GM12873 (cell line): ENCODE measurements at regions not wholly inside any gene's neighbourhood (a gene's known extent, or its start where the extent isn't known, plus 50 kb on each side); places are given as distances from the start of the nearest gene placed in this dataset.

ENCODE experiments used
- TF ChIP-seq, protein P1 (sequence below): IDR thresholded peaks from 2 replicates; pipeline ENCODE4 v1.5.1; 2012; ENCODE audit warnings: low read depth, mild to moderate bottlenecking, moderate library complexity, low read length, control low read depth; ENCODE audit not compliant: insufficient read depth; ENCODE audit errors: missing control alignments

GRCh38 chr7:96831446-96831845, 121.8 kb upstream of the SEM1 start:
- TF ChIP-seq, protein P1, sequence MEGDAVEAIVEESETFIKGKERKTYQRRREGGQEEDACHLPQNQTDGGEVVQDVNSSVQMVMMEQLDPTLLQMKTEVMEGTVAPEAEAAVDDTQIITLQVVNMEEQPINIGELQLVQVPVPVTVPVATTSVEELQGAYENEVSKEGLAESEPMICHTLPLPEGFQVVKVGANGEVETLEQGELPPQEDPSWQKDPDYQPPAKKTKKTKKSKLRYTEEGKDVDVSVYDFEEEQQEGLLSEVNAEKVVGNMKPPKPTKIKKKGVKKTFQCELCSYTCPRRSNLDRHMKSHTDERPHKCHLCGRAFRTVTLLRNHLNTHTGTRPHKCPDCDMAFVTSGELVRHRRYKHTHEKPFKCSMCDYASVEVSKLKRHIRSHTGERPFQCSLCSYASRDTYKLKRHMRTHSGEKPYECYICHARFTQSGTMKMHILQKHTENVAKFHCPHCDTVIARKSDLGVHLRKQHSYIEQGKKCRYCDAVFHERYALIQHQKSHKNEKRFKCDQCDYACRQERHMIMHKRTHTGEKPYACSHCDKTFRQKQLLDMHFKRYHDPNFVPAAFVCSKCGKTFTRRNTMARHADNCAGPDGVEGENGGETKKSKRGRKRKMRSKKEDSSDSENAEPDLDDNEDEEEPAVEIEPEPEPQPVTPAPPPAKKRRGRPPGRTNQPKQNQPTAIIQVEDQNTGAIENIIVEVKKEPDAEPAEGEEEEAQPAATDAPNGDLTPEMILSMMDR: no peak

DNA sequence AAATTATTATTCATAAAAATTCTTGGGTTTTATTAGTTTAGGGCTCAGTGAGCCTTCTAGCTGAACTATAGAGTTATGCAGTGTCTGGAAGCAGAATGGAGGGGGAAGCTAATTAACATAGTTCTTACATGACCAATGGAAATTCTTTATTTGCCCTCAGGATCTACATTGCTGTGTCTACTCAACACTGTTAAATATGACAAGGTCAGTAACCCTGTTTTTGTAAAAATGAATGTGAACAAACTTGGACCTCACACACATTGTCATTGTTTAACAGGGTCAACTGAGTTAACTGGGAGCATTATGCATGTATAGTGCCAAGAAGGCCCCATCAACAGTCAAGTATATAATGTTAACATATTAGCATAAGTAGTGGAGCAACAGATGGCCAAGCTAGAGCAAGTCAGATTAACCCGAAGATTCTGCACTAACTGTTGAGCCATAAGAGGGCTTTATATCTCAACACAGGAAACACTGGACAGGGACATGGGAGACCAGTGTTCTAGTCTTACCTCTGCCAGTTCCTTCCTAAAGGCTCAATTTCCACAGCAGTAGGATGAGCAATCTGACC, 122.5 kb upstream of the SEM1 start:
- TF ChIP-seq, protein P1: no peak

GRCh38 chr7:96833676-96834453, 124.2 kb upstream of the SEM1 start:
- TF ChIP-seq, protein P1: no peak

DNA sequence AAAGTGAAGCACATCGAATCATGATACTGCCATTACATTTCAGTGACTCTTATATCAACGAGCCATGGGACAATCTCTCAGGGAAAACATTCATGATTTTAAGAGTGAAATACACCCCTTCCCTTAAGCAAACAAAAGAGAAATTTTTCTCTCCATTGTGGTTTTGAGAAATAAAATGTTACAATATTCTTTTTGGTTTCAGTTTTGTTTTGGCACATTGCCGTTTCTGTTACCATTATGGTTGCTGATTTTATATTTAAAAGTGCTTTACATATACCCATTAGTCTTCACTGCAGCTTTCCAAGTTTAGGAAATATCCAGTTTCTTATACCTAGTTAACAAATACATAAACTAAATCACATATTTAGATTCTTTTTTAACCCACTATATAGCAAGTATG, 126.8 kb upstream of the SEM1 start:
- TF ChIP-seq, protein P1: no peak

- TF ChIP-seq, protein P1: no peak
Measured at GRCh38 chr7:96837593-96837992, 127.9 kb upstream of the SEM1 start.

DNA sequence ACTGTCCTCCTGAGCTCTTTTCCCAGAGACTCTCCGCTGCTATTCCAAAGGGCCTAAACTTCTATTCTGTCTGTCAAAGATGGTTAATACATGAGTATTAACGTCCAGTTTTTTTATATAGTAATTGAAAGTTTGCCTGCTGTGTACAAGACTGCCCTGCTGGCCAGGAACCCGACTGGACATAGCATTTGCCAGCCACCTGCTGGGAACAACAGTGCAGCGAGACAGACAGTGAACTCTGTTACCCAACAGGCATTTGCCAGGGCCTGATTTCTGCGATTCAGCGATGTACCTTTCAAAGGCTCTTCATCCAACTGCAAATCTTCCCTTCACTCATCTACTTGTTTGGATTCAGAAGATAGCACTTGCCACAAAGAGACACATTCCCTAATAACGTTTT, 128.8 kb upstream of the SEM1 start:
- TF ChIP-seq, protein P1: no peak

GRCh38 chr7:96855139-96855538, 145.5 kb upstream of the SEM1 start:
- TF ChIP-seq, protein P1: no peak
